ENCODE measurements at regions not wholly inside any gene's neighbourhood (a gene's known extent, or its start where the extent isn't known, plus 50 kb on each side); places are given as distances from the start of the nearest gene placed in this dataset.
"Not testable (repeated sequence)": the region's sequence is repeated elsewhere in the genome, so short reads cannot be mapped to it uniquely, and the experiment has no call there.

- Histone ChIP-seq H3K36me3 (ENCODE audit: low read depth) (no peaks in the 10 kb centered on the region), H3K4me1 (ENCODE audit: insufficient read depth) (no peaks in the 10 kb centered on the region), H3F3A (ENCODE audit: insufficient read depth) (peaks cover 5% of the 10 kb centered on the region), H3K27ac (no peak overlapping the region), H3K9me3 (ENCODE audit: low read depth) (no peaks in the 10 kb centered on the region), H3K9ac (no peak overlapping the region), H3K27me3 (replicated peaks; ENCODE audit: insufficient read depth) (no peaks in the 10 kb centered on the region), H4K20me1 (ENCODE audit: insufficient read depth) (no peaks in the 10 kb centered on the region), H2AFZ (no peak overlapping the region), H3K4me3 (no peak overlapping the region), H3K9me2 (ENCODE audit: insufficient read depth) (no peaks in the 10 kb centered on the region), H3K4me2 (ENCODE audit: unreplicated experiment) (no peak overlapping the region), H3K79me2 (ENCODE audit: insufficient read depth) (no peaks in the 10 kb centered on the region)
- DNase-seq = no peak
- WGBS, 2 experiments (ENCODE audit: low coverage in 1 of 2, low lambda C conversion rate in 2 of 2, missing lambda C conversion rate in 2 of 2) = 75 to 76% methylated on average over 11 of the region's 11 CpGs
- no peak for TF ChIP-seq EZH2phosphoT487 (IDR thresholded peaks at IDR 0.05; ENCODE audit: insufficient read depth, low read depth)
- no peak for TF ChIP-seq EZH2 (IDR thresholded peaks at IDR 0.05; ENCODE audit: insufficient read depth, poor library complexity, severe bottlenecking)
- in situ Hi-C loops (cut with MboI) = loop anchor here (25.0 kb wide), 1 partner anchor 158 kb away; the partner anchor contains the start of gene LPCAT4
These were observed 62.9 kb downstream of the GOLGA8B start for GRCh38 chr15:34520566-34520965.

- DNase-seq; H3K9me3 ChIP-seq (ENCODE audit: low read depth); H3K27ac ChIP-seq; H3K4me1 ChIP-seq (ENCODE audit: insufficient read depth); H3K27me3 ChIP-seq (replicated peaks; ENCODE audit: insufficient read depth); H3K9me2 ChIP-seq (ENCODE audit: insufficient read depth); H3K4me2 ChIP-seq (ENCODE audit: unreplicated experiment); H3K36me3 ChIP-seq (ENCODE audit: low read depth); H4K20me1 ChIP-seq (ENCODE audit: insufficient read depth); H3F3A ChIP-seq (ENCODE audit: insufficient read depth); H2AFZ ChIP-seq; H3K9ac ChIP-seq; H3K79me2 ChIP-seq (ENCODE audit: insufficient read depth); H3K4me3 ChIP-seq: not testable (repeated sequence)
- 69 to 76% methylated on average over 7 of the region's 7 CpGs for WGBS, 2 experiments (ENCODE audit: low coverage in 1 of 2, low lambda C conversion rate in 2 of 2, missing lambda C conversion rate in 2 of 2)
- in situ Hi-C loops (cut with MboI) = loop anchor here (25.0 kb wide), 1 partner anchor 158 kb away; the partner anchor contains the start of gene LPCAT4
These were observed 63.4 kb downstream of the GOLGA8B start for GRCh38 chr15:34520010-34520409.

GRCh38 chr15:34514251-34514670 lies 69.2 kb downstream of the GOLGA8B start:
- Histone ChIP-seq H3K4me3 (peak overlapping the region; percentile 79), H3K36me3 (ENCODE audit: low read depth) (no peaks in the 10 kb centered on the region), H3K27ac (no peak overlapping the region), H4K20me1 (ENCODE audit: insufficient read depth) (no peaks in the 10 kb centered on the region), H3K79me2 (ENCODE audit: insufficient read depth) (no peaks in the 10 kb centered on the region), H3K9me3 (ENCODE audit: low read depth) (no peaks in the 10 kb centered on the region), H3F3A (ENCODE audit: insufficient read depth) (peaks cover 9% of the 10 kb centered on the region), H3K9ac (peak overlapping the region; percentile 65), H3K27me3 (replicated peaks; ENCODE audit: insufficient read depth) (0 out of 2 replicates have a peak, but pooled peaks cover 9% of the 10 kb centered on the region), H3K4me1 (ENCODE audit: insufficient read depth) (no peaks in the 10 kb centered on the region), H3K9me2 (ENCODE audit: insufficient read depth) (no peaks in the 10 kb centered on the region), H2AFZ (peak overlapping the region; percentile 96), H3K4me2 (ENCODE audit: unreplicated experiment) (peak overlapping the region; percentile 94)
- DNase-seq = peak; percentile 58
- in situ Hi-C loops (cut with MboI) = loop anchor here (25.0 kb wide), 1 partner anchor 152 kb away; the partner anchor contains the start of gene LPCAT4
- TF ChIP-seq EZH2phosphoT487 (IDR thresholded peaks at IDR 0.05; ENCODE audit: insufficient read depth, low read depth) (no peak), EZH2 (IDR thresholded peaks at IDR 0.05; ENCODE audit: insufficient read depth, poor library complexity, severe bottlenecking) (no peak)
- WGBS, 2 experiments (ENCODE audit: low coverage in 1 of 2, low lambda C conversion rate in 2 of 2, missing lambda C conversion rate in 2 of 2) = 1 to 3% methylated on average over 17 to 20 of the region's 39 CpGs

GRCh38 chr15:34512628-34513027 lies 70.8 kb downstream of the GOLGA8B start:
- Histone ChIP-seq H2AFZ (no peak overlapping the region), H3K27me3 (replicated peaks; ENCODE audit: insufficient read depth) (0 out of 2 replicates have a peak, but pooled peaks cover 9% of the 10 kb centered on the region), H3K27ac (no peak overlapping the region), H3K9me2 (ENCODE audit: insufficient read depth) (no peaks in the 10 kb centered on the region), H3K79me2 (ENCODE audit: insufficient read depth) (no peaks in the 10 kb centered on the region), H3K4me2 (ENCODE audit: unreplicated experiment) (no peak overlapping the region), H3F3A (ENCODE audit: insufficient read depth) (peaks cover 9% of the 10 kb centered on the region), H3K36me3 (ENCODE audit: low read depth) (no peaks in the 10 kb centered on the region), H3K4me1 (ENCODE audit: insufficient read depth) (no peaks in the 10 kb centered on the region), H3K9ac (no peak overlapping the region), H3K9me3 (ENCODE audit: low read depth) (no peaks in the 10 kb centered on the region), H4K20me1 (ENCODE audit: insufficient read depth) (no peaks in the 10 kb centered on the region), H3K4me3 (no peak overlapping the region)
- no peak for TF ChIP-seq EZH2phosphoT487 (IDR thresholded peaks at IDR 0.05; ENCODE audit: insufficient read depth, low read depth)
- no peak for TF ChIP-seq EZH2 (IDR thresholded peaks at IDR 0.05; ENCODE audit: insufficient read depth, poor library complexity, severe bottlenecking)
- 94 to 96% methylated on average over 4 of the region's 4 CpGs for WGBS, 2 experiments (ENCODE audit: low coverage in 1 of 2, low lambda C conversion rate in 2 of 2, missing lambda C conversion rate in 2 of 2)
- no peak for DNase-seq
- in situ Hi-C loops (cut with MboI) = loop anchor here (25.0 kb wide), 1 partner anchor 150 kb away; the partner anchor contains the start of gene LPCAT4

GRCh38 chr15:34501131-34501530 lies 63.5 kb upstream of the GOLGA8A start:
- Histone ChIP-seq H3F3A (ENCODE audit: insufficient read depth) (no peaks in the 10 kb centered on the region), H3K9ac (no peak overlapping the region), H3K27me3 (replicated peaks; ENCODE audit: insufficient read depth) (peaks cover 41% of the 10 kb centered on the region), H3K27ac (no peak overlapping the region), H3K79me2 (ENCODE audit: insufficient read depth) (no peaks in the 10 kb centered on the region), H2AFZ (no peak overlapping the region), H3K36me3 (ENCODE audit: low read depth) (no peaks in the 10 kb centered on the region), H3K4me2 (ENCODE audit: unreplicated experiment) (no peak overlapping the region), H3K4me3 (no peak overlapping the region), H3K9me2 (ENCODE audit: insufficient read depth) (no peaks in the 10 kb centered on the region), H3K9me3 (ENCODE audit: low read depth) (no peaks in the 10 kb centered on the region), H3K4me1 (ENCODE audit: insufficient read depth) (no peaks in the 10 kb centered on the region), H4K20me1 (ENCODE audit: insufficient read depth) (no peaks in the 10 kb centered on the region)
- no peak for TF ChIP-seq EZH2phosphoT487 (IDR thresholded peaks at IDR 0.05; ENCODE audit: insufficient read depth, low read depth)
- TF ChIP-seq EZH2 (IDR thresholded peaks at IDR 0.05; ENCODE audit: insufficient read depth, poor library complexity, severe bottlenecking) = no peak
- in situ Hi-C loops (cut with MboI) = loop anchor here (25.0 kb wide), 1 partner anchor 139 kb away; the partner anchor contains the start of gene LPCAT4
- 82 to 88% methylated on average over 4 of the region's 4 CpGs for WGBS, 2 experiments (ENCODE audit: low coverage in 1 of 2, low lambda C conversion rate in 2 of 2, missing lambda C conversion rate in 2 of 2)
- no peak for DNase-seq
